ENCODE measurements at regions not wholly inside any gene's neighbourhood (a gene's known extent, or its start where the extent isn't known, plus 50 kb on each side); places are given as distances from the start of the nearest gene placed in this dataset.

GRCh38 chr3:124078953-124079911 is 87.3 kb upstream of the ROPN1 start:
- Mint-ChIP-seq H3K36me3 (no peaks in the 10 kb centered on the region), H3K4me1 (no peaks in the 10 kb centered on the region), H3K27me3 (peaks cover 26% of the 10 kb centered on the region), H3K9me3 (no peaks in the 10 kb centered on the region), H3K27ac (no peak overlapping the region), H3K4me3 (no peak overlapping the region)
- no peak for ATAC-seq

- ATAC-seq = no peak
- no peaks in the 10 kb centered on the region for H3K9me3 Mint-ChIP-seq
- peaks cover 26% of the 10 kb centered on the region for H3K27me3 Mint-ChIP-seq
- no peak overlapping the region for H3K4me3 Mint-ChIP-seq
- no peaks in the 10 kb centered on the region for H3K36me3 Mint-ChIP-seq
- no peak overlapping the region for H3K27ac Mint-ChIP-seq
- no peaks in the 10 kb centered on the region for H3K4me1 Mint-ChIP-seq
Observed at GRCh38 chr3:124079912-124080276, 88.0 kb upstream of the ROPN1 start.

DNA sequence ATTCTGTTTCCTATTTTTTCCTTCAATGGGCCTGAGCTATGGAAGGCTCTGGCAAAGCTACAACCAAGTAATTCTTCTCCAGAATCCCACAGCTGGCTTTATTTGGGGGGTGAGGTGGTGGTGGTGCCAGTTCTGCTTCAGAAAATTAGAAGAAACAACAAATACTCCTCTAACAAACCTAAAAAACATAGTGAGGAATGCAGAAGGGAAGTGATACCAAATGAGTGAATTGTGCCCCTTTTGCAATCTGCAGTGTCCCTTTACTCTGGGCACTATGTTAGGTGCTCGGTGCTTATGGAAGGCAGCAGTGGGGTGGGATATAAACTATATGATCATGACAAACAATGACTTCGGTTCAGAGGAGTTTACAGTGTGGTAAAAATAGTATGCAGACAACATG is 90.4 kb upstream of the ROPN1 start:
- no peaks in the 10 kb centered on the region for H3K36me3 Mint-ChIP-seq
- peaks cover 22% of the 10 kb centered on the region for H3K27me3 Mint-ChIP-seq
- ATAC-seq = no peak
- H3K4me1 Mint-ChIP-seq = no peaks in the 10 kb centered on the region
- no peak overlapping the region for H3K27ac Mint-ChIP-seq
- no peak overlapping the region for H3K4me3 Mint-ChIP-seq
- no peaks in the 10 kb centered on the region for H3K9me3 Mint-ChIP-seq

- Mint-ChIP-seq H3K27ac (no peak overlapping the region), H3K4me3 (no peak overlapping the region), H3K4me1 (no peaks in the 10 kb centered on the region), H3K9me3 (no peaks in the 10 kb centered on the region), H3K36me3 (no peaks in the 10 kb centered on the region), H3K27me3 (peaks cover 20% of the 10 kb centered on the region)
- ATAC-seq = peak; percentile 55
Observed at GRCh38 chr3:124084022-124084881, 92.3 kb upstream of the ROPN1 start.

- no peak for ATAC-seq
- H3K27ac Mint-ChIP-seq = no peak overlapping the region
- no peak overlapping the region for H3K4me3 Mint-ChIP-seq
- H3K36me3 Mint-ChIP-seq = no peaks in the 10 kb centered on the region
- H3K9me3 Mint-ChIP-seq = no peaks in the 10 kb centered on the region
- H3K4me1 Mint-ChIP-seq = no peaks in the 10 kb centered on the region
- peaks cover 57% of the 10 kb centered on the region for H3K27me3 Mint-ChIP-seq
Observed at GRCh38 chr3:124088801-124089200, 96.9 kb upstream of the ROPN1 start.

DNA sequence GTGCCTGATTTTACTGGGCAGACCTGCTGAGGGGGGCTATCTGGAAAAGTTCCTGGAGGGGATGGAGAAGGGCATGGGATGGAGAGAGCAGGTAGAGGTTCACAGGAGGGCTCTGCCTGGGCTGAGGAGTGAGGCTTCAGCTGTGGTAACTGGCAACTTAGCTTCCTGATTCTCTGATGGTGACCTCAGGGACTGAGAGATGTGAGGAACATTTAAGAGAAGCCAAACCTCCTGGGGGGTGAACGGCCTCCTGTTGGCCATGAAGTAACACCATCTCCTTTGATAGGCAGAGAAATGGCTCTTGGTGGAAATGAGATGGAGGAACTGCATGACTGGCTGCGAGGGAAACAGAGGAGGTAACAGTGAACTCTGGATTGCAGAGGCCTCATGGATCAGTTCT is 97.3 kb upstream of the ROPN1 start:
- Mint-ChIP-seq H3K9me3 (no peaks in the 10 kb centered on the region), H3K27ac (no peak overlapping the region), H3K36me3 (no peaks in the 10 kb centered on the region), H3K4me1 (no peaks in the 10 kb centered on the region), H3K27me3 (peaks cover 61% of the 10 kb centered on the region), H3K4me3 (no peak overlapping the region)
- no peak for ATAC-seq

GRCh38 chr3:124091716-124092115 is 99.8 kb upstream of the ROPN1 start:
- no peak overlapping the region for H3K27ac Mint-ChIP-seq
- no peak for ATAC-seq
- H3K4me1 Mint-ChIP-seq = no peaks in the 10 kb centered on the region
- no peak overlapping the region for H3K4me3 Mint-ChIP-seq
- peaks cover 65% of the 10 kb centered on the region for H3K27me3 Mint-ChIP-seq
- no peaks in the 10 kb centered on the region for H3K9me3 Mint-ChIP-seq
- H3K36me3 Mint-ChIP-seq = no peaks in the 10 kb centered on the region

DNA sequence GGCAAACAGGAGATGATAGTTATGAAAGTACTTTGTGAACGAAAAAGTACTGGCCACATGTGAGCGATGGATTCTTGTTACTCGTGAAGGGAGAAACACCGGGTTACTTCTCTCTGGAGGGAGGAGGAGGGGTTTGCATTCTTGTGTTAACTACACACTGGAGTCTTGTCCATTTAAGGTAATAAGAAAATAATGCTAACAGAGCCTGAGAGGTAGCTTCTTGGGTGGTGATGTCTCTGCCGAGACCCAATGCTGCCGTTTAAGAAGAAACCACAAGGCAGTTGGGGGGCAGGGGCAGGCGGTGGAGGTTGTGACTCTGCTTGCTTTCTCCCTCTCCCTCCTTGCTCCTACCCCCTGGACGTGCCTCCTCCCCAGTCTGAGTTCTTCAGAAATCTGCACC is 100.9 kb upstream of the ROPN1 start:
- Mint-ChIP-seq H3K36me3 (no peaks in the 10 kb centered on the region), H3K4me1 (no peaks in the 10 kb centered on the region), H3K4me3 (no peak overlapping the region), H3K27me3 (peaks cover 68% of the 10 kb centered on the region), H3K27ac (no peak overlapping the region), H3K9me3 (no peaks in the 10 kb centered on the region)
- ATAC-seq = no peak

- H3K36me3 Mint-ChIP-seq = no peaks in the 10 kb centered on the region
- H3K27ac Mint-ChIP-seq = no peak overlapping the region
- H3K4me3 Mint-ChIP-seq = no peak overlapping the region
- peaks cover 65% of the 10 kb centered on the region for H3K27me3 Mint-ChIP-seq
- ATAC-seq = no peak
- no peaks in the 10 kb centered on the region for H3K9me3 Mint-ChIP-seq
- H3K4me1 Mint-ChIP-seq = no peaks in the 10 kb centered on the region
Observed at GRCh38 chr3:124094496-124094895, 102.6 kb upstream of the ROPN1 start.

DNA sequence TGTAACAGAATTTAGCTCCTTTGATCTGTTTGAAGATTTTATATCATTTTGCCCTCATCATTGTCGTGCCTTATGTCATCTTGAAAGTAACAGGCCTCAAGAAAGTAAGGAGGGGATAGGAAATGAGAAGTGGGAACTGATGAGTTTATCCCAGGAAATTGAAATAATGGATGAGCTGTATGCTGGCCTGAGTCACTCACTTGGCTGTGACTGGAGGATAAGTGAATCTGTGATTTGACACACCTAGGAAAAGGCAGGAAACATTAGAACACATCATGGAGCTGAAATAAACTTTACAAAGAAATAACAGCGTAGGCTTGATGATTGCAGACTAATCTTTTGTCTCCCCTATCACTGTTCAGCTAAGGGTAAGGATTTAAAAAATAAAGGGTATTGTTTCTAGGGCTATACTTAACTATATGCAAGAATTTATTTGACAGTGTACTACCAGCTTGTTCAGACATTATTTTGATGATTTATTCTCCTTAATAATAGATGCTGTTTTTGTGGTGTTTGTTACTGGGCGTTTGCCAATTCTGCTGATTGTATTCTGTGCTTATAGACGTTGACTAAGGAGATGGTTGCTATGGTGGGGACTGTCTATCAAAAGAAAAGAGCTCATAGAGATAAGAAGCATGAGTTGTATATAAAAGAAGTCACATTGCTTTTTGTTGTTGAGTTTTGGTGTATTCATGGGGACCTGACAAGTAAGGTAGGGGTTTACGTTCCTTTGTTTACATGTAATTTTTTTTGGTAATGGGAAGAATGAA is 105.6 kb upstream of the ROPN1 start:
- H3K4me3 Mint-ChIP-seq = no peak overlapping the region
- H3K4me1 Mint-ChIP-seq = no peaks in the 10 kb centered on the region
- no peak for ATAC-seq
- H3K27ac Mint-ChIP-seq = no peak overlapping the region
- H3K36me3 Mint-ChIP-seq = no peaks in the 10 kb centered on the region
- no peaks in the 10 kb centered on the region for H3K9me3 Mint-ChIP-seq
- H3K27me3 Mint-ChIP-seq = peaks cover 43% of the 10 kb centered on the region

DNA sequence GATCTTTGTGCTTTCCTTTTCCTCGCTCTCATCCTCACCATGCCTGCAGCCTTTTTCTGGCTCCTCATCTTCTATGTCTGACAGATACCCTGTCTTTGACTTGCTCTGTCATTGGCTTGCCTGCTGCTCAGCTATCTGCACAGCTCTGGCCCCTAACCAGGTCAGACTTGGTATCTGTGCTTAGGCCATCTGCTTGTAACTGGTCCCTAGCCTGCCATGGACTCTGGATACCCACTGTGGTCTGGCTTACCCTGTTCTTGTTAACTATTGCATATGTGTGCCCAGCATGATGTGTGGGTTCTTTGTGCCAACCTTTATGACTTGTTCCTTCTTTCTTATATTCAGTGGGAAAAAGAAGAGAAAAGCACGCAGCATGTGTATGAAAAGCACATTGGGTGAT is 109.7 kb upstream of the ROPN1 start:
- H3K36me3 Mint-ChIP-seq = no peaks in the 10 kb centered on the region
- no peak overlapping the region for H3K27ac Mint-ChIP-seq
- H3K4me1 Mint-ChIP-seq = no peaks in the 10 kb centered on the region
- no peak overlapping the region for H3K4me3 Mint-ChIP-seq
- H3K9me3 Mint-ChIP-seq = no peaks in the 10 kb centered on the region
- no peak for ATAC-seq
- peaks cover 22% of the 10 kb centered on the region for H3K27me3 Mint-ChIP-seq

DNA sequence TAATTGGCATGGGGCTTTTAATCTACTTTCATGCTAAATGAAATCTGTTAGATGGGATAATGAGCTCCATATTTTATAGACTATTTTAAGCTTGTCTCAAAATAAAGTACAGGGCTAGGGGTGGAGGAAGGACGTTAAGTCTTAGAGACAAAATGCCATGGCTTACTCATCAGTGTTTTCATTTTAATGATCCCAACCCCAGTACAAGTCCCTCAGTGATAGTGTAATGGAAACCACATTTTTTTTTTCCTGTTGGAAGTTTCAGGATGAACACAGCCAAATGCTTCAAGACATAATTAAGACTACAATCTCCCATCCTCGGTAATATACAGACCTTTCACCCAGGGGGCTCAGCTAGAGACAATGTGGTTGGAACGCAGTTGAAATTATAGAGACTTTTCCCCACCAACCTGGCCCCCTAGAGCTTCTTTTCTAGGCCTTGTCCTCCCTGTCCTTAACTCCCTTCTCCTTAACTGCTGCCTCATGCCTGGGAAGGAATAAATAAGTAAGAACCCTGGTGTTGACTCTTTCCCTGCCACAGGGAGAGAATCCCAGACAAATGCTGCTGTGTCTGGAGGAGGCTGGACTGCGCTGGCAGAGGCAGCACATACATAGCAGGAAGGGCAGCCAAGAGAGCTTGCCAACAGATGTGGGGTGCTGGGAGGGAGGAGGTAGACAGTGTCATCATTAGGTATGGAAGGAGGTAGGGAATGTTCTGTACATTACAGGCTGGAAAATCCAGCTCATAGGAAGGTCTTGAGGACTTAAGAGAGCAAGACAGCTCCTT is 115.4 kb upstream of the ROPN1 start:
- Mint-ChIP-seq H3K4me1 (no peaks in the 10 kb centered on the region), H3K9me3 (no peaks in the 10 kb centered on the region), H3K4me3 (no peak overlapping the region), H3K27ac (no peak overlapping the region), H3K27me3 (no peaks in the 10 kb centered on the region), H3K36me3 (no peaks in the 10 kb centered on the region)
- no peak for ATAC-seq

- no peak for ATAC-seq
- peaks cover 8% of the 10 kb centered on the region for H3K27me3 Mint-ChIP-seq
Observed at GRCh38 chr3:124108446-124108845, 116.5 kb upstream of the ROPN1 start.

GRCh38 chr3:124113485-124113884 is 121.6 kb upstream of the ROPN1 start:
- no peaks in the 10 kb centered on the region for H3K4me1 Mint-ChIP-seq
- ATAC-seq = no peak
- no peaks in the 10 kb centered on the region for H3K9me3 Mint-ChIP-seq
- no peaks in the 10 kb centered on the region for H3K36me3 Mint-ChIP-seq
- H3K27ac Mint-ChIP-seq = no peak overlapping the region
- no peak overlapping the region for H3K4me3 Mint-ChIP-seq
- peaks cover 42% of the 10 kb centered on the region for H3K27me3 Mint-ChIP-seq

More at GRCh38 chr3:124108446-124108845, 116.5 kb upstream of the ROPN1 start:
- Mint-ChIP-seq H3K27ac (no peak overlapping the region), H3K4me1 (no peaks in the 10 kb centered on the region), H3K9me3 (no peaks in the 10 kb centered on the region), H3K36me3 (no peaks in the 10 kb centered on the region), H3K4me3 (no peak overlapping the region)

Data from stimulated activated memory B cell treated with anti-CD40 and anti-IgM and Interleukin-4, amounts not matched to agents 10 μg/mL and 1 μg/mL and 100 μg/mL, for 72 hours (primary cell).